Activated CD4-positive, alpha-beta T cell treated with anti-CD3 and anti-CD28 coated beads, Interleukin-2, amount 10 ng/mL, durations not matched to agents 24 days and 14 days (primary cell): ENCODE measurements at regions not wholly inside any gene's neighbourhood (a gene's known extent, or its start where the extent isn't known, plus 50 kb on each side); places are given as distances from the start of the nearest gene placed in this dataset.
"Not testable (repeated sequence)": the region's sequence is repeated elsewhere in the genome, so short reads cannot be mapped to it uniquely, and the experiment has no call there.

Experiments used
- DNase-seq: peaks from one replicate; pipeline ENCODE4 v3.0.0; 2022
- H3K27ac Mint-ChIP-seq: one replicate; pipeline ENCODE4 v1.8.0; 2022; ENCODE audit warnings: mild to moderate bottlenecking, mixed read lengths
- H3K27me3 Mint-ChIP-seq: one replicate; pipeline ENCODE4 v1.8.0; 2022; ENCODE audit warnings: mixed read lengths
- H3K36me3 Mint-ChIP-seq: one replicate; pipeline ENCODE4 v1.8.0; 2022; ENCODE audit warnings: low read depth, mild to moderate bottlenecking, mixed read lengths
- H3K4me1 Mint-ChIP-seq: one replicate; pipeline ENCODE4 v1.8.0; 2021; ENCODE audit warnings: mixed read lengths
- H3K4me3 Mint-ChIP-seq: one replicate; pipeline ENCODE4 v1.8.0; 2022; ENCODE audit warnings: mild to moderate bottlenecking, moderate library complexity, mixed read lengths
- H3K9me3 Mint-ChIP-seq: one replicate; pipeline ENCODE4 v1.8.0; 2021; ENCODE audit warnings: mixed read lengths
- intact Hi-C: fragments of 100-400 bp; cut with micrococcal nuclease; formaldehyde crosslinking; loops from one replicate; pipeline ENCODE4 v1.15.1; 2023

DNA sequence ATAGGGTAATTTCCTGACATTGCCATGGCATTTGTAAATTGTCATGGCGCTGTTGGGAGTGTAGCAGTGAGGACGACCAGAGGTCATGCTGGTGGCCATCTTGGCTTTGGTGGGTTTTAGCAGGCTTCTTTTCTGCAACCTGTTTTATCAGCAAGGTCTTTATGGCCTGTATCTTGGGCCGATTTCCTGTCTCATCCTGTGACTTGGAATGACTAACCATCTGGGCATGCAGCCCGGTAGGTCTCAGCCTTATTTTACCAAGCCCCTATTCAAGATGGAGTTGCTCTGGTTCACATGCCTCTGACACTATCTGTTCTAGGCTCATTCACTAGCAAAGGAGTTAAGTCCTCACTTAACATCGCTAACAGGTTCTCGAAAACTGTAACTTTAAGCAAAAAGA is 1374.2 kb downstream of the FAM181B start:
- no peak overlapping the region for H3K27ac Mint-ChIP-seq
- no peaks in the 10 kb centered on the region for H3K36me3 Mint-ChIP-seq
- no peaks in the 10 kb centered on the region for H3K27me3 Mint-ChIP-seq
- no peaks in the 10 kb centered on the region for H3K4me1 Mint-ChIP-seq
- DNase-seq, result no peak
- intact Hi-C loops, result no loop called here
- H3K9me3 Mint-ChIP-seq, result peaks cover 5% of the 10 kb centered on the region
- no peak overlapping the region for H3K4me3 Mint-ChIP-seq

DNA sequence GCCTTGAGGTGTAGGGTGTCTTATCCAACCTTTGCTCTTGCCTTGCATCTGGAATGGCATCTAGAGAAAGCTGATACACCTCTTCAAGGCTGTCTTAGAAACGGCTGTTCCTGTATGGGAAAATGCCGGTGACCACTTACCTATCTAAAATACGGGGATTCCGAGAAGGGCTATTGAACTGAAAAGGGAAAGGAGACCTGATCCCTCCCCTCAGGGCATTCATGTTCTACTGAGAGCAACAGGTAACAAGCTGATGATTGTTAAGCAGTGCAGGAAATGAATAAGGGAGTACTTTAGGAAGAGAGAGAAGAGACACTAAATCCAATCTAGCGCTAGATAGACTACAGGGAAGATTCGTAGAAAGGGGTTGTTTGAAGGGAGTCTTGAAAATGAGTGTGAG is 1388.1 kb downstream of the FAM181B start:
- Mint-ChIP-seq H3K9me3 (no peaks in the 10 kb centered on the region), H3K36me3 (no peaks in the 10 kb centered on the region), H3K4me3 (no peak overlapping the region), H3K27me3 (no peaks in the 10 kb centered on the region), H3K27ac (no peak overlapping the region), H3K4me1 (no peaks in the 10 kb centered on the region)
- DNase-seq, result no peak
- intact Hi-C loops, result no loop called here

- Mint-ChIP-seq H3K4me1 (no peaks in the 10 kb centered on the region), H3K36me3 (no peaks in the 10 kb centered on the region), H3K9me3 (no peaks in the 10 kb centered on the region), H3K27me3 (no peaks in the 10 kb centered on the region), H3K27ac (no peak overlapping the region), H3K4me3 (no peak overlapping the region)
- no peak for DNase-seq
- intact Hi-C loops, result no loop called here
These were observed 1390.7 kb downstream of the FAM181B start for GRCh38 chr11:81342966-81343365.

DNA sequence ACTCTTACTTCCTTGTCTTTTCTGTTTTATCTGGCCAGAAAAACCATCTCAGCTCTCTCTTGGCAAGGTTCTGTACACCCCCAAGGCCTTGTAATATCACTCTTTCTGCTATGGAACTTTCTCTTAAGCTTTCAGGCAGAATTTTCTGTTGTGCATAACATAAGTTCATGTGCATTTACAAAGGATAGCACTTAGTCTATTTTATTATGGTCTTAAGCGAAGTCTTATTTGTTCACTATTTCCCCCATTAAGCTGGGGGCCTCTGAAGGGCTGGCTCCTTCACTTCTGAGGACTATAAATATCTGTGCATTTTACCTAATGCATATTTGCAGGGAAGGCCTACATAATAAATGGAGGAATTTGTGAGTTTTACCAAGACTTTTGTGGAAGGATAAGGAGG is 1393.4 kb downstream of the FAM181B start:
- Mint-ChIP-seq H3K4me3 (no peak overlapping the region), H3K9me3 (no peaks in the 10 kb centered on the region), H3K27me3 (no peaks in the 10 kb centered on the region), H3K4me1 (no peaks in the 10 kb centered on the region), H3K36me3 (no peaks in the 10 kb centered on the region), H3K27ac (no peak overlapping the region)
- intact Hi-C loops, result no loop called here
- DNase-seq, result no peak

- Mint-ChIP-seq H3K4me1 (no peaks in the 10 kb centered on the region), H3K4me3 (no peak overlapping the region), H3K9me3 (no peaks in the 10 kb centered on the region), H3K27ac (no peak overlapping the region), H3K36me3 (no peaks in the 10 kb centered on the region), H3K27me3 (no peaks in the 10 kb centered on the region)
- DNase-seq, result no peak
- intact Hi-C loops, result no loop called here
These were observed 1394.1 kb downstream of the FAM181B start for GRCh38 chr11:81339521-81339920.

- Mint-ChIP-seq H3K4me3 (no peak overlapping the region), H3K9me3 (no peaks in the 10 kb centered on the region), H3K36me3 (no peaks in the 10 kb centered on the region), H3K27me3 (no peaks in the 10 kb centered on the region), H3K4me1 (no peaks in the 10 kb centered on the region), H3K27ac (no peak overlapping the region)
- intact Hi-C loops, result no loop called here
- DNase-seq, result no peak
These were observed 1395.9 kb downstream of the FAM181B start for GRCh38 chr11:81337756-81338155.

- intact Hi-C loops, result no loop called here
- Mint-ChIP-seq H3K27ac (no peak overlapping the region), H3K9me3 (no peaks in the 10 kb centered on the region), H3K27me3 (no peaks in the 10 kb centered on the region), H3K4me1 (no peaks in the 10 kb centered on the region), H3K36me3 (no peaks in the 10 kb centered on the region), H3K4me3 (no peak overlapping the region)
- no peak for DNase-seq
These were observed 1401.4 kb downstream of the FAM181B start for GRCh38 chr11:81332276-81332675.

DNA sequence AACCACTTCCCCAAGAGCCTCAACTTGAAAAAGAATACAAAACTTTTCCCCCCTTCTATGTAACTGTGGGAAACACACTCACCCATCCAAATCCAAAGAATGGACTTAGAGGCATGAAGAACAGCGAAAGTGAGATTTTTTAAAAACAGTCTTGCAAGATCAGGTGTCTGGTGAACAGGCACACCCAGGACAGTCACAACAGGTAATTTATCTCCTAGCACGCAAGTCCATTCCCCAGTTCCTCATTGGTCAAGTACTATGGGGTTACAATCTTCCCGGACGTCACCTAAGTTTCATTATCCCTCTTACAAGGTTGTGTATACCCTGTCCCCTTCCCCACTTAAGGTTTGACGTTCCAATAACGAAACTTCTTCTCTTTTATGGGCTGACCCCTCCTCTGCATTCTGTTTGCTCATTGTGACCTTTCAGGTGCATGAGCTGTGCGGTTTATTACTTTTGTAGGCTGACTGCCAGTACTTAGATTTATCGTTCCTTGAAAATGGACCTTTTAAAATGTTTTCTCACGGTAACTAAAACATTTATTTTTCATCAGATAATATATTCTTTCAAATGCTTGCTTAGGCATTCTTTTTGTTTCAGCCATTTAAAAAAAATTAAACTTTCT is 1401.9 kb downstream of the FAM181B start:
- H3K9me3 Mint-ChIP-seq, result no peaks in the 10 kb centered on the region
- no peak overlapping the region for H3K4me3 Mint-ChIP-seq
- intact Hi-C loops, result no loop called here
- H3K36me3 Mint-ChIP-seq, result no peaks in the 10 kb centered on the region
- H3K27ac Mint-ChIP-seq, result no peak overlapping the region
- DNase-seq, result no peak
- no peaks in the 10 kb centered on the region for H3K27me3 Mint-ChIP-seq
- no peaks in the 10 kb centered on the region for H3K4me1 Mint-ChIP-seq

- Mint-ChIP-seq H3K27ac (no peak overlapping the region), H3K4me3 (no peak overlapping the region), H3K4me1 (no peaks in the 10 kb centered on the region), H3K27me3 (no peaks in the 10 kb centered on the region), H3K36me3 (no peaks in the 10 kb centered on the region), H3K9me3 (no peaks in the 10 kb centered on the region)
- DNase-seq, result no peak
- intact Hi-C loops, result no loop called here
These were observed 1402.6 kb downstream of the FAM181B start for GRCh38 chr11:81331088-81331487.

DNA sequence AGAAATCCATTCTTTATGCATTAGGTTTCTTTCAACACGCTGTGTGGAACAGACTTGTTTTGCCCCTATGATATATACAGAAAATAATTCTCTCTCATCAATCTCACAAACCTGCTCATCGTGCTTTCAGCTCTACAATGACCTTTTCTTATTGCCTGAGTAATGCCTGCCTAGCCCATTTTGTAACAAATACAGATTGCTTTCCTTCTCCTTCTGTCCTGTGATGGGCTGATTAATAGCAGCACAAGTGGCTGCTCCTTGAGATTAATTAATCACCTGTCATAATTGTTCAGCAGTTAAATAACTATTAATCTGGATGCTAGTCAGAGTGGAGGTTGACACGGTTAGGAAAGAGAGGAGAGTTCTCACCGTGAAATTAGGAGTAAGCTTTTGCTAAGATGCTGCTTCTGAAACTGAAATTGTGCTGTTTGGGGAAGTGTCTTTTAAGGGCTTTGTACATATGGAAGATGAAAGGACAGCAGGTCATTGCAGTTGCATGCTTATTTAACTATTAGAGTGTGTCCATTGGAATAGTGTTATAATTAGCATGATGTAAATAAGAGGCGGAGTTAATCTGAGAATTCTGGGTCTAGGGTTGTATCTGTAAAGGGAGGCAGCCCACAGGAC is 1430.5 kb downstream of the FAM181B start:
- H3K27ac Mint-ChIP-seq, result no peak overlapping the region
- no peaks in the 10 kb centered on the region for H3K36me3 Mint-ChIP-seq
- no peaks in the 10 kb centered on the region for H3K27me3 Mint-ChIP-seq
- H3K4me3 Mint-ChIP-seq, result no peak overlapping the region
- H3K9me3 Mint-ChIP-seq, result peaks cover 5% of the 10 kb centered on the region
- intact Hi-C loops, result no loop called here
- no peak for DNase-seq
- H3K4me1 Mint-ChIP-seq, result no peaks in the 10 kb centered on the region

GRCh38 chr11:81301166-81301830 is 1432.4 kb downstream of the FAM181B start:
- H3K4me1 Mint-ChIP-seq, result no peaks in the 10 kb centered on the region
- H3K9me3 Mint-ChIP-seq, result peaks cover 5% of the 10 kb centered on the region
- no peak for DNase-seq
- no peaks in the 10 kb centered on the region for H3K36me3 Mint-ChIP-seq
- no peaks in the 10 kb centered on the region for H3K27me3 Mint-ChIP-seq
- H3K27ac Mint-ChIP-seq, result no peak overlapping the region
- H3K4me3 Mint-ChIP-seq, result no peak overlapping the region
- intact Hi-C loops, result no loop called here

DNA sequence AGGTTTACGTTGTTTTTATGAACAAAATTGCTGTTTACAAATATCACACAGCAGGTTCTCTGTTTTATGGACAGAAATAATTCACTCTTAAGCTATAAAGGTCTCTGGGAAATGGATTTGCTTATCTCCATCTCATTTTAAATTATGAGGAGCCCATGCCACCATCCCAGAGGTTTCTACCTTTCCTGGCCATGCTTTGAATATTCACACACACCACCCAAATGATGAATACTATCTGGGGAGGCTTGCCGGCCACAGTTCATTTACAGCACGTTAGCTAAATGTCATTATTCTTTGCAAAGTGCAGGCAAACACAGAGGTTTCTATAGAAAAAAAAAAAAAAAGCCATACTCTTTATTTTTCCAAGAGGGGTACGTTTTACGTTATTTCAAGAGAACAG is 1446.7 kb downstream of the FAM181B start:
- no peaks in the 10 kb centered on the region for H3K27me3 Mint-ChIP-seq
- no peak for DNase-seq
- H3K9me3 Mint-ChIP-seq, result no peaks in the 10 kb centered on the region
- H3K27ac Mint-ChIP-seq, result no peak overlapping the region
- no peak overlapping the region for H3K4me3 Mint-ChIP-seq
- H3K36me3 Mint-ChIP-seq, result no peaks in the 10 kb centered on the region
- H3K4me1 Mint-ChIP-seq, result no peaks in the 10 kb centered on the region
- intact Hi-C loops, result no loop called here

GRCh38 chr11:81286550-81286949 is 1447.1 kb downstream of the FAM181B start:
- no peaks in the 10 kb centered on the region for H3K9me3 Mint-ChIP-seq

GRCh38 chr11:81280228-81280627 is 1453.4 kb downstream of the FAM181B start:
- H3K27me3 Mint-ChIP-seq, H3K36me3 Mint-ChIP-seq, DNase-seq, H3K4me3 Mint-ChIP-seq, intact Hi-C loops, H3K27ac Mint-ChIP-seq, H3K4me1 Mint-ChIP-seq, H3K9me3 Mint-ChIP-seq: not testable (repeated sequence)

More at GRCh38 chr11:81286550-81286949, 1447.1 kb downstream of the FAM181B start:
- intact Hi-C loops, result no loop called here
- no peaks in the 10 kb centered on the region for H3K36me3 Mint-ChIP-seq
- no peak overlapping the region for H3K27ac Mint-ChIP-seq
- H3K27me3 Mint-ChIP-seq, result no peaks in the 10 kb centered on the region
- H3K4me3 Mint-ChIP-seq, result no peak overlapping the region
- DNase-seq, result no peak
- H3K4me1 Mint-ChIP-seq, result no peaks in the 10 kb centered on the region
